ENCODE measurements at regions not wholly inside any gene's neighbourhood (a gene's known extent, or its start where the extent isn't known, plus 50 kb on each side); places are given as distances from the start of the nearest gene placed in this dataset.
"Not testable (repeated sequence)": the region's sequence is repeated elsewhere in the genome, so short reads cannot be mapped to it uniquely, and the experiment has no call there.

DNA sequence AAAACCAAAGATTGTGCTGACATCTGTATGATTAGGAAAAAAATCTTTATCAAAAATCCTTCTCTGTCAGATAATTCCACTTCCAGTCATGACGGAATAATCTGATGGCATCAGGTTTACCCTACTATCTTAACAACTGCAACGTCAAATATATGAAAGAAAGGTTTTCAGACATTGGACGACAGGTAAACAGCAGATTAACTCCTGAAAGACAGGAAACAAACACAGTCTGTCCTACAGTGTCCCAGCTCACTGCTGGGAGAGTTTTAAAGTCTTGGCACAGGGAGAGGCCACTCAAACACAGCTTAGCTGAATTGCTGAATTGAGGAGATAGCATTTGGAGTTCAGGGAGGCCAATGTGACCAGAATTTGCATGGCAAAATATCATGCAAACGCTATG is 186.3 kb upstream of the KCTD7 start:
- no peak overlapping the region for H3K4me3 ChIP-seq (ENCODE audit: low read depth, low read length)
- no peak for DNase-seq (ENCODE audit: low read depth)
- no peak for TF ChIP-seq MYC (IDR thresholded peaks at IDR 0.05; ENCODE audit: low read depth, low read length)
- no peak for TF ChIP-seq POLR2A (IDR thresholded peaks at IDR 0.05; ENCODE audit: extremely low read depth, insufficient read length)
- TF ChIP-seq, protein P1, sequence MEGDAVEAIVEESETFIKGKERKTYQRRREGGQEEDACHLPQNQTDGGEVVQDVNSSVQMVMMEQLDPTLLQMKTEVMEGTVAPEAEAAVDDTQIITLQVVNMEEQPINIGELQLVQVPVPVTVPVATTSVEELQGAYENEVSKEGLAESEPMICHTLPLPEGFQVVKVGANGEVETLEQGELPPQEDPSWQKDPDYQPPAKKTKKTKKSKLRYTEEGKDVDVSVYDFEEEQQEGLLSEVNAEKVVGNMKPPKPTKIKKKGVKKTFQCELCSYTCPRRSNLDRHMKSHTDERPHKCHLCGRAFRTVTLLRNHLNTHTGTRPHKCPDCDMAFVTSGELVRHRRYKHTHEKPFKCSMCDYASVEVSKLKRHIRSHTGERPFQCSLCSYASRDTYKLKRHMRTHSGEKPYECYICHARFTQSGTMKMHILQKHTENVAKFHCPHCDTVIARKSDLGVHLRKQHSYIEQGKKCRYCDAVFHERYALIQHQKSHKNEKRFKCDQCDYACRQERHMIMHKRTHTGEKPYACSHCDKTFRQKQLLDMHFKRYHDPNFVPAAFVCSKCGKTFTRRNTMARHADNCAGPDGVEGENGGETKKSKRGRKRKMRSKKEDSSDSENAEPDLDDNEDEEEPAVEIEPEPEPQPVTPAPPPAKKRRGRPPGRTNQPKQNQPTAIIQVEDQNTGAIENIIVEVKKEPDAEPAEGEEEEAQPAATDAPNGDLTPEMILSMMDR (IDR thresholded peaks at IDR 0.05; ENCODE audit: low read depth, low read length) = no peak
- TF ChIP-seq, protein P2, sequence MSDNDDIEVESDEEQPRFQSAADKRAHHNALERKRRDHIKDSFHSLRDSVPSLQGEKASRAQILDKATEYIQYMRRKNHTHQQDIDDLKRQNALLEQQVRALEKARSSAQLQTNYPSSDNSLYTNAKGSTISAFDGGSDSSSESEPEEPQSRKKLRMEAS (IDR thresholded peaks at IDR 0.05; ENCODE audit: low read depth, low read length) = no peak

DNA sequence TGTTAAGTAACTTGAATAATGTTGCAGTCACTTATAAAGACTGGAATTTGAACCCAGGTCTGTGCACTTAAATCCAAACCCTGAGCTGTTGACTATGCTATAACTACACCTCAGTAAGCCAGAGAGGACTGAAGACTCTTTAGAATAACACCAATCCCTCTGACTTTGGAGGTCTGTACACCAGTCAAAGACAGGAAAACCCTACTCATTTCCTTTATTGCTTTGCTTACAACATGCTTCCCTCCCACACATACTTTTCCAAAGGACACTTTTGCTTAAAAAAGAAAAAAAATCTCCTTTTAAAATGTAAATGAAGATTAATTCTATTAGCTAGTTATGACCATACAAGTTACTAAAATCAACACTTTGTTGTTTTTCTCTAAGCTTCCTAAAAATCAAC is 184.7 kb upstream of the KCTD7 start:
- TF ChIP-seq, protein P1 (IDR thresholded peaks at IDR 0.05; ENCODE audit: low read depth, low read length) = no peak
- TF ChIP-seq MYC (IDR thresholded peaks at IDR 0.05; ENCODE audit: low read depth, low read length) (no peak), POLR2A (IDR thresholded peaks at IDR 0.05; ENCODE audit: extremely low read depth, insufficient read length) (no peak)
- TF ChIP-seq, protein P2 (IDR thresholded peaks at IDR 0.05; ENCODE audit: low read depth, low read length) = no peak
- no peak overlapping the region for H3K4me3 ChIP-seq (ENCODE audit: low read depth, low read length)
- DNase-seq (ENCODE audit: low read depth) = peak; percentile 65

DNA sequence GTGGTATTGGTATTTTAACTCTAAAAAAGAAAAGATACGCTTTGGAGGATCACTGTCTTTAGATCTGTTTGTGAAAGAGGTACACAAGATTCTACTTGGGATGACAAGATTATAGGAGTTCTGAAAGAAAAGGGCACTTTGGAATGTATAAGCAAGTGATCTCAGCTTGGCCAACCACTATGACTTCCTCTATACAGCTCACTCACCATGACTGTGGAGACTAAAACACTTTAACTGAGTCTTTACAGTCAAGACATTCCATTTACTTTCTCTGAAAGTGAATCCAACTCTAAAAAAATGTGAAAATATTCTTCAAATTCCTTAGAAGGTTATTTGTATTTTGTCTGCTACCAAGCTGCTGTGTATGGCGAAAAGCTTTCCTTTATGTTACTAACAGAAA is 181.7 kb upstream of the KCTD7 start:
- not testable (repeated sequence) for DNase-seq (ENCODE audit: low read depth); H3K4me3 ChIP-seq (ENCODE audit: low read depth, low read length)

DNA sequence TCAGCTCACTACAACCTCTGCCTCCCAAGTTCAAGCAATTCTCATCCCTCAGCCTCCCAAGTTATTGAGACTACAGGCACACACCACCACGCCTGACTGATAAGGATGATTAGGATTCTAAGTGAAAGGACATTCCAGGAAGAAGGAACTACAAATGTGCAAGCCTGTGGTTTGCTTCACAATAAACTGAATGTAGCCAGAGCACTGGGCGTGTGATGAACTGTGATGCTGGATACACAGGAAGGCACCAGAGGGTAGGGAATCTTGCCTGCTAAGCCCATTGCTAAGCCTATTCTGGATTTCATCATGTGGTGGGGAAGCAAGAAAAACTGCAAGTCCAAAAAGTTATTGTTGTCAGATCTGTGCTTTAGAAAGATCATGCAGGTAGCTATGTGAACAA is 177.9 kb upstream of the KCTD7 start:
- not testable (repeated sequence) for DNase-seq (ENCODE audit: low read depth); H3K4me3 ChIP-seq (ENCODE audit: low read depth, low read length)

DNA sequence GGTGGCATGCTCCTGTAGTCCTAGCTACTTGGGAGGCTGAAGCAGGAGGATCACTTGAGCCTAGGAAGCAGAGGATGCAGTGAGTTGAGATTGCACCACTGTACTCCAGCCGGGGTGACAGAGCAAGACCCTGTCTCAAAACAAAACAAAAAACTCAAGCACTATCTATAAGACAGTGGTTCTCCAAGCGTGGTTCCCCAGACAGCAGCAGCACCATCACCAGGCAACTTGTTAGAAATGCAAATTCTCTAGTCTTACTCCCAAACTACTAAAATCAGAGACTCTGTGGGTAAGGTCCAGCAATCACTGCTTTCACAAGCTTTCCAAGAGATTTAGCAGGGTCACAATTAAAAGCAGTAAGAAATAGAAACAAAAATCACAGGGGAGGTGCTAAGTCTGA is 177.0 kb upstream of the KCTD7 start:
- H3K4me3 ChIP-seq (ENCODE audit: low read depth, low read length) = not testable (repeated sequence)
- DNase-seq (ENCODE audit: low read depth) = peak; percentile 25

DNA sequence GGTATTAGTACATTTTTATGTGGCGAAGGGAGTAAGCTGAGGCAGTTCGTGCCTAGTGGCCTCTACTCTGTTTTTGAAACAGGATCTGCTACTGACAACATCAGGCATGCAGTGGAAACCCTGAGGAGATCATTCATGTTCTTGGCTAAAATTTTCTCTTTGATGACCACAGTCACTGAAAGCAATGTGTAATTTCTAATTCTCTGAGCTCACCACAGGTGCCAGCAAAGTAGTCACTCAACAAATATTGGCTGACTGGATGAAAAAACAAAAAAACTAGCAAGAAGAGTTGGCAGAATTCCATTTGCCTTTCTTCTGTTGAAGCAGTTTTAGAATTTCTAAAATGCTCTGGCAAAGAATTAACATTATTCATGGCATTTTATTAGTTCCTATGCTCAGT is 176.5 kb upstream of the KCTD7 start:
- DNase-seq (ENCODE audit: low read depth) = no peak
- TF ChIP-seq, protein P2 (IDR thresholded peaks at IDR 0.05; ENCODE audit: low read depth, low read length) = no peak
- TF ChIP-seq POLR2A (IDR thresholded peaks at IDR 0.05; ENCODE audit: extremely low read depth, insufficient read length) (no peak), MYC (IDR thresholded peaks at IDR 0.05; ENCODE audit: low read depth, low read length) (no peak)
- TF ChIP-seq, protein P1 (IDR thresholded peaks at IDR 0.05; ENCODE audit: low read depth, low read length) = no peak
- H3K4me3 ChIP-seq (ENCODE audit: low read depth, low read length) = no peak overlapping the region

DNA sequence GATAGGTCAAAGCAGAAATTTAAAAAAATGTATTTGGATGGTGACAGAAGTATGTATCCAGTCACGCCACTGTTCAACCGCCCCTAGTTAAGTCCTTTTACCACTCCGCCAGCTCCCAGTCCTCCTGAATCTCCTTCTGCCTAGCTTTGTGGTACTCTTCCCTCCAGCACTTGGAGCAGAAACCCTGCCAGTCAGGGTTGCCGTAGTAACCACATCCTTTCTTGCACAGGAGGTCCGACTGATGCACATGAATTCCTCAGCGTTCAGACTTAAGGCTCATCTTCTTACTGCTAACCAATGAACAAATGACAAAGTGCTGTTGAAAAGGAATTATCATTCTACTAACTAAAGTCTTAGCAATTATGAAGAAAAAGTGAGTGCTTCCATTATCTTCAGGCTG is 175.3 kb upstream of the KCTD7 start:
- DNase-seq (ENCODE audit: low read depth) = no peak
- H3K4me3 ChIP-seq (ENCODE audit: low read depth, low read length) = no peak overlapping the region
- TF ChIP-seq MYC (IDR thresholded peaks at IDR 0.05; ENCODE audit: low read depth, low read length) (no peak), POLR2A (IDR thresholded peaks at IDR 0.05; ENCODE audit: extremely low read depth, insufficient read length) (no peak)
- TF ChIP-seq, protein P2 (IDR thresholded peaks at IDR 0.05; ENCODE audit: low read depth, low read length) = no peak
- TF ChIP-seq, protein P1 (IDR thresholded peaks at IDR 0.05; ENCODE audit: low read depth, low read length) = no peak
